Daoy (cell line): ENCODE measurements at regions not wholly inside any gene's neighbourhood (a gene's known extent, or its start where the extent isn't known, plus 50 kb on each side); places are given as distances from the start of the nearest gene placed in this dataset.

Source experiments
- DNase-seq: peaks from one replicate; pipeline ENCODE4 v3.0.0-alpha.2; 2015; ENCODE audit warnings: low read depth

- DNase-seq, result no peak
Observed at GRCh38 chr2:155802888-155803287, 529.6 kb downstream of the NR4A2 start.

- no peak for DNase-seq
Observed at GRCh38 chr2:155792666-155793065, 539.9 kb downstream of the NR4A2 start.

GRCh38 chr2:155770516-155770915, 562.0 kb downstream of the NR4A2 start:
- no peak for DNase-seq

GRCh38 chr2:155766342-155767115, 566.0 kb downstream of the NR4A2 start:
- no peak for DNase-seq

- DNase-seq, result no peak
Observed at GRCh38 chr2:155755481-155755880, 577.0 kb downstream of the NR4A2 start.

GRCh38 chr2:155748131-155748530, 584.4 kb downstream of the NR4A2 start:
- DNase-seq, result no peak

GRCh38 chr2:155747531-155747930, 585.0 kb downstream of the NR4A2 start:
- no peak for DNase-seq

- no peak for DNase-seq
Observed at GRCh38 chr2:155733091-155733853, 599.2 kb downstream of the NR4A2 start.

GRCh38 chr2:155730804-155731203, 601.7 kb downstream of the NR4A2 start:
- no peak for DNase-seq

- DNase-seq, result no peak
Observed at GRCh38 chr2:155727187-155727895, 605.2 kb downstream of the NR4A2 start.

GRCh38 chr2:155722290-155722689, 610.2 kb downstream of the NR4A2 start:
- no peak for DNase-seq

GRCh38 chr2:155715705-155716104, 616.8 kb downstream of the NR4A2 start:
- no peak for DNase-seq

- no peak for DNase-seq
Observed at GRCh38 chr2:155714983-155715382, 617.5 kb downstream of the NR4A2 start.

GRCh38 chr2:155708071-155708470, 624.5 kb downstream of the NR4A2 start:
- no peak for DNase-seq

GRCh38 chr2:155703917-155704316, 628.6 kb downstream of the NR4A2 start:
- DNase-seq, result no peak

- DNase-seq, result no peak
Observed at GRCh38 chr2:155703048-155703447, 629.5 kb downstream of the NR4A2 start.

- no peak for DNase-seq
Observed at GRCh38 chr2:155701721-155702120, 630.8 kb downstream of the NR4A2 start.

- DNase-seq, result no peak
Observed at GRCh38 chr2:155696571-155696970, 636.0 kb downstream of the NR4A2 start.

GRCh38 chr2:155695505-155695904, 637.0 kb downstream of the NR4A2 start:
- no peak for DNase-seq

- no peak for DNase-seq
Observed at GRCh38 chr2:155692856-155693255, 639.7 kb downstream of the NR4A2 start.

- no peak for DNase-seq
Observed at GRCh38 chr2:155692106-155692505, 640.4 kb downstream of the NR4A2 start.

- DNase-seq, result no peak
Observed at GRCh38 chr2:155690785-155691184, 641.7 kb downstream of the NR4A2 start.

GRCh38 chr2:155689791-155690190, 642.7 kb downstream of the NR4A2 start:
- no peak for DNase-seq
